ENCODE measurements at regions not wholly inside any gene's neighbourhood (a gene's known extent, or its start where the extent isn't known, plus 50 kb on each side); places are given as distances from the start of the nearest gene placed in this dataset.

GRCh38 chr9:27701016-27701415 is 127.7 kb upstream of the C9orf72 start:
- Histone ChIP-seq H3K9me3 (no peaks in the 10 kb centered on the region), H3K4me1 (no peaks in the 10 kb centered on the region), H3K27me3 (no peaks in the 10 kb centered on the region), H3K4me3 (ENCODE audit: low read depth, low read length) (no peak overlapping the region), H3K36me3 (no peaks in the 10 kb centered on the region)
- no peak for DNase-seq
- TF ChIP-seq, protein P1, sequence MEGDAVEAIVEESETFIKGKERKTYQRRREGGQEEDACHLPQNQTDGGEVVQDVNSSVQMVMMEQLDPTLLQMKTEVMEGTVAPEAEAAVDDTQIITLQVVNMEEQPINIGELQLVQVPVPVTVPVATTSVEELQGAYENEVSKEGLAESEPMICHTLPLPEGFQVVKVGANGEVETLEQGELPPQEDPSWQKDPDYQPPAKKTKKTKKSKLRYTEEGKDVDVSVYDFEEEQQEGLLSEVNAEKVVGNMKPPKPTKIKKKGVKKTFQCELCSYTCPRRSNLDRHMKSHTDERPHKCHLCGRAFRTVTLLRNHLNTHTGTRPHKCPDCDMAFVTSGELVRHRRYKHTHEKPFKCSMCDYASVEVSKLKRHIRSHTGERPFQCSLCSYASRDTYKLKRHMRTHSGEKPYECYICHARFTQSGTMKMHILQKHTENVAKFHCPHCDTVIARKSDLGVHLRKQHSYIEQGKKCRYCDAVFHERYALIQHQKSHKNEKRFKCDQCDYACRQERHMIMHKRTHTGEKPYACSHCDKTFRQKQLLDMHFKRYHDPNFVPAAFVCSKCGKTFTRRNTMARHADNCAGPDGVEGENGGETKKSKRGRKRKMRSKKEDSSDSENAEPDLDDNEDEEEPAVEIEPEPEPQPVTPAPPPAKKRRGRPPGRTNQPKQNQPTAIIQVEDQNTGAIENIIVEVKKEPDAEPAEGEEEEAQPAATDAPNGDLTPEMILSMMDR (IDR thresholded peaks at IDR 0.05; ENCODE audit: low read depth, low read length) = no peak

- Histone ChIP-seq H3K9me3 (no peaks in the 10 kb centered on the region), H3K4me3 (ENCODE audit: low read depth, low read length) (no peak overlapping the region), H3K36me3 (no peaks in the 10 kb centered on the region), H3K27me3 (no peaks in the 10 kb centered on the region), H3K4me1 (no peaks in the 10 kb centered on the region)
- TF ChIP-seq, protein P1 (IDR thresholded peaks at IDR 0.05; ENCODE audit: low read depth, low read length) = no peak
- no peak for DNase-seq
Measured at GRCh38 chr9:27701587-27701986, 128.3 kb upstream of the C9orf72 start.

GRCh38 chr9:27703216-27703980 is 130.1 kb upstream of the C9orf72 start:
- DNase-seq = no peak
- H3K36me3 ChIP-seq = no peaks in the 10 kb centered on the region
- H3K9me3 ChIP-seq = no peaks in the 10 kb centered on the region
- no peaks in the 10 kb centered on the region for H3K27me3 ChIP-seq
- TF ChIP-seq, protein P1 (IDR thresholded peaks at IDR 0.05; ENCODE audit: low read depth, low read length) = no peak
- H3K4me1 ChIP-seq = no peaks in the 10 kb centered on the region; the same call in 1 of the 2 replicates
- no peak overlapping the region for H3K4me3 ChIP-seq (ENCODE audit: low read depth, low read length)

- Histone ChIP-seq H3K4me3 (ENCODE audit: low read depth, low read length) (no peak overlapping the region), H3K9me3 (no peaks in the 10 kb centered on the region), H3K4me1 (no peaks in the 10 kb centered on the region; the same call in 1 of the 2 replicates), H3K36me3 (no peaks in the 10 kb centered on the region), H3K27me3 (no peaks in the 10 kb centered on the region)
- TF ChIP-seq, protein P1 (IDR thresholded peaks at IDR 0.05; ENCODE audit: low read depth, low read length) = no peak
- DNase-seq = no peak
Measured at GRCh38 chr9:27711241-27711640, 138.0 kb upstream of the C9orf72 start.

DNA sequence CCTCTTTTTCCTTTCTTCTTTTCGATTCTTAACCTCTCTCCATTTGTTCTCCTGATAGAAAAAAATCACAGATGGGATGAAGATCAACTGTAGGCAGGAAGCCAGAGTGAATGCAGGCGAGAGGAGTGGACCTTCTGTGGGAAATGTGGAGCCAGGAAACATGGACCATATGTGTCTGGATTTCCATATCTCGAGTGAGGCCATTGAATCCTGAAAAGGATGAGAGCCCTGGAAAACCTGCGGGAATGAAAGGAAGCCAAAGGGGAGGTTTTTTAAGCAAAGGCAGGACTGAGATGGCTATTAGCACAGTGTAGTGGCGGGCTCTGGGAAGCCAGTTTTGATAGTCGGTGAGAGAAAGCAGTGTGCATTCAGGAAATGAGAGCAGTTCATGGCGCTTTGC is 139.5 kb upstream of the C9orf72 start:
- TF ChIP-seq, protein P1 (IDR thresholded peaks at IDR 0.05; ENCODE audit: low read depth, low read length) = no peak
- DNase-seq = no peak
- no peaks in the 10 kb centered on the region for H3K36me3 ChIP-seq
- H3K4me3 ChIP-seq (ENCODE audit: low read depth, low read length) = no peak overlapping the region
- H3K27me3 ChIP-seq = no peaks in the 10 kb centered on the region
- no peaks in the 10 kb centered on the region; the same call in 1 of the 2 replicates for H3K4me1 ChIP-seq
- no peaks in the 10 kb centered on the region for H3K9me3 ChIP-seq

DNA sequence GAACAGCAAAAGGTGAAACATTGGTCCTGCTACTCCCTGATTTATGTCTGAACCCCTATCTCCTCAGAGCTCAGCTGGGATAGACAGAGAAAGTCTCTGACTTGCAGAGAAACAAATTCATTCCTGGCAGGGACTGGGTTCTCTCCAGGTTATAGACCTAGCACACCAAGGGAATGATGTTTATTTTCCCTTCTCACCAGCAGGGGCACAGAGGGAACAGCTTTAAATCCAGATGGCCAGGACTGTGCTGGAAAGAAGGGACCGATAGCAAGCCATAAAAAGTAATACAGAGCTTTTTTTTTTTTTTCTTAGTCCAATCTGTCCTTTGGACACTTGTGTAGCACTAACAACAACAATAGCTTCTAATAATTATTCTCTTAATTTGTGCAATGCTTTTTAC is 141.1 kb upstream of the C9orf72 start:
- TF ChIP-seq, protein P1 (IDR thresholded peaks at IDR 0.05; ENCODE audit: low read depth, low read length) = peak; percentile 48
- no peaks in the 10 kb centered on the region for H3K27me3 ChIP-seq
- no peak overlapping the region for H3K4me3 ChIP-seq (ENCODE audit: low read depth, low read length)
- H3K4me1 ChIP-seq = no peaks in the 10 kb centered on the region
- DNase-seq = no peak
- H3K36me3 ChIP-seq = no peaks in the 10 kb centered on the region
- H3K9me3 ChIP-seq = no peaks in the 10 kb centered on the region
